Cardiac muscle cell (in vitro differentiated cells and primary cell): ENCODE measurements at regions not wholly inside any gene's neighbourhood (a gene's known extent, or its start where the extent isn't known, plus 50 kb on each side); places are given as distances from the start of the nearest gene placed in this dataset.

Experiments
- DNase-seq, 2 donors: peaks; one replicate each; pipeline versions ENCODE4 v3.0.0 to v3.0.0-alpha.2; 2010 to 2017; ENCODE audit warnings: low read depth in 1 of 2, low spot score in 1 of 2
- H3K27ac ChIP-seq: fragments of 200-600 bp; sonication (generic); 2 replicates; pipeline ENCODE4 v1.5.1; 2016
- H3K27me3 ChIP-seq: fragments of 200-600 bp; sonication (generic); 2 replicates; pipeline ENCODE4 v1.6.0; 2016; ENCODE audit warnings: control low read depth
- H3K36me3 ChIP-seq: fragments of 200-600 bp; sonication (generic); 2 replicates; pipeline ENCODE4 v1.5.1; 2016; ENCODE audit warnings: control low read depth
- H3K4me1 ChIP-seq: fragments of 200-600 bp; sonication (generic); 2 replicates; pipeline ENCODE4 v1.8.1; 2017; ENCODE audit warnings: low read depth, mild to moderate bottlenecking, mixed run types
- H3K4me3 ChIP-seq: fragments of 200-600 bp; sonication (generic); 2 replicates; pipeline ENCODE4 v1.5.1; 2016; ENCODE audit warnings: mild to moderate bottlenecking
- H3K9me3 ChIP-seq: fragments of 200-600 bp; sonication (generic); 2 replicates; pipeline ENCODE4 v1.5.1; 2017; ENCODE audit warnings: low read depth, mild to moderate bottlenecking, control low read depth
- CTCF ChIP-seq: IDR thresholded peaks from 2 replicates; pipeline ENCODE4 v1.5.1; 2012; ENCODE audit warnings: low read depth, mild to moderate bottlenecking, low read length

- no peak overlapping the region for H3K4me3 ChIP-seq
- no peaks in the 10 kb centered on the region for H3K27me3 ChIP-seq
- TF ChIP-seq CTCF, result no peak
- H3K4me1 ChIP-seq, result peaks cover 10% of the 10 kb centered on the region
- H3K36me3 ChIP-seq, result no peaks in the 10 kb centered on the region
- H3K9me3 ChIP-seq, result no peaks in the 10 kb centered on the region
- H3K27ac ChIP-seq, result peak overlapping the region; percentile 93
- DNase-seq, result peak; percentile 67 to 95
These were observed 58.9 kb upstream of the PLEKHG3 start for GRCh38 chr14:64645220-64645892.

- Histone ChIP-seq H3K4me3 (no peak overlapping the region), H3K36me3 (no peaks in the 10 kb centered on the region), H3K4me1 (peaks cover 10% of the 10 kb centered on the region), H3K9me3 (no peaks in the 10 kb centered on the region), H3K27ac (peak overlapping the region; percentile 93), H3K27me3 (no peaks in the 10 kb centered on the region)
- no peak for TF ChIP-seq CTCF
- peak in 1 of 2 donors; percentile 89 for DNase-seq
These were observed 58.1 kb upstream of the PLEKHG3 start for GRCh38 chr14:64646103-64646502.

GRCh38 chr14:64649383-64649998 lies 54.7 kb upstream of the PLEKHG3 start:
- H3K4me1 ChIP-seq, result peaks cover 10% of the 10 kb centered on the region
- H3K27me3 ChIP-seq, result no peaks in the 10 kb centered on the region
- H3K27ac ChIP-seq, result no peak overlapping the region
- peak in 1 of 2 donors; percentile 86 for DNase-seq
- H3K36me3 ChIP-seq, result no peaks in the 10 kb centered on the region
- no peaks in the 10 kb centered on the region for H3K9me3 ChIP-seq
- H3K4me3 ChIP-seq, result no peak overlapping the region
- no peak for TF ChIP-seq CTCF

- Histone ChIP-seq H3K4me3 (no peak overlapping the region), H3K27ac (no peak overlapping the region), H3K4me1 (peaks cover 4% of the 10 kb centered on the region), H3K9me3 (no peaks in the 10 kb centered on the region), H3K27me3 (no peaks in the 10 kb centered on the region), H3K36me3 (no peaks in the 10 kb centered on the region)
- TF ChIP-seq CTCF, result no peak
- DNase-seq, result no peak
These were observed 50.4 kb upstream of the PLEKHG3 start for GRCh38 chr14:64653900-64654245.

- Histone ChIP-seq H3K9me3 (no peaks in the 10 kb centered on the region), H3K36me3 (no peaks in the 10 kb centered on the region), H3K27ac (peak overlapping the region; percentile 51), H3K4me3 (no peak overlapping the region), H3K27me3 (no peaks in the 10 kb centered on the region), H3K4me1 (peaks cover 4% of the 10 kb centered on the region)
- DNase-seq, result peak in 1 of 2 donors; percentile 76
- no peak for TF ChIP-seq CTCF
These were observed 49.9 kb upstream of the PLEKHG3 start for GRCh38 chr14:64654246-64654900.
